ENCODE measurements at regions not wholly inside any gene's neighbourhood (a gene's known extent, or its start where the extent isn't known, plus 50 kb on each side); places are given as distances from the start of the nearest gene placed in this dataset.
A peak's percentile ranks its signal among the peaks of the same experiment; 100 is the strongest.

DNA sequence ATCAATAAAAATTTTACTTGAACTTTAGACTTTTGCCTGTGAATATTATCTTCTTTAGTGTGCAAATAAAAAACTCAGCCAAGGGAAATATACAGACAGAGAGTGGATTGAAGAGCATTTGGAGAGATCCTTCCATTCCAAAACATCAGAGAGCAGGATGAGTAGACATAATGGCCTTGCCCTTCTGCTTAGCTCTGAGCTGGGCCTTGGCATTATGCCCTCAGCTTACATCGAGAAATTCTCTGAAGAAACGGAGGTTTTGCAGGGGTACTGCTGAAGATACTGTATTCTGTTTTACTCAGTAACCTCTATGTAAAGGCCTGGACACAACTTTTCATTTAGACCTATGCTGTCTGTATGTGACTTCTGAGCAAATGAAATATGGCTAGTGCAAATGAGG, 317.4 kb downstream of the STIM2 start:
- Histone ChIP-seq H3K27ac (ENCODE audit: low read depth in 2 of 2, low read length in 2 of 2) (no peak overlapping the region), H3K27me3 (ENCODE audit: control insufficient read depth, insufficient read depth, low read length) (no peaks in the 10 kb centered on the region), H3K9ac (ENCODE audit: low read length in 3 of 3) (no peak overlapping the region), H3K4me3 (ENCODE audit: low read length in 3 of 3) (no peak overlapping the region), H3K36me3 (ENCODE audit: control insufficient read depth in 2 of 3, insufficient read depth in 3 of 3, low read length in 3 of 3) (no peaks in the 10 kb centered on the region), H3K4me1 (ENCODE audit: control insufficient read depth in 2 of 3, insufficient read depth in 2 of 3, low read depth in 1 of 3, low read length in 3 of 3) (no peaks in the 10 kb centered on the region), H3K9me3 (ENCODE audit: control insufficient read depth in 2 of 3, insufficient read depth in 1 of 3, low read length in 3 of 3) (no peaks in the 10 kb centered on the region)
- FAIRE-seq (no peak), DNase-seq (no peak)
- intact Hi-C loops (cut with DNase I): no loop called here
- TF ChIP-seq, protein P1, sequence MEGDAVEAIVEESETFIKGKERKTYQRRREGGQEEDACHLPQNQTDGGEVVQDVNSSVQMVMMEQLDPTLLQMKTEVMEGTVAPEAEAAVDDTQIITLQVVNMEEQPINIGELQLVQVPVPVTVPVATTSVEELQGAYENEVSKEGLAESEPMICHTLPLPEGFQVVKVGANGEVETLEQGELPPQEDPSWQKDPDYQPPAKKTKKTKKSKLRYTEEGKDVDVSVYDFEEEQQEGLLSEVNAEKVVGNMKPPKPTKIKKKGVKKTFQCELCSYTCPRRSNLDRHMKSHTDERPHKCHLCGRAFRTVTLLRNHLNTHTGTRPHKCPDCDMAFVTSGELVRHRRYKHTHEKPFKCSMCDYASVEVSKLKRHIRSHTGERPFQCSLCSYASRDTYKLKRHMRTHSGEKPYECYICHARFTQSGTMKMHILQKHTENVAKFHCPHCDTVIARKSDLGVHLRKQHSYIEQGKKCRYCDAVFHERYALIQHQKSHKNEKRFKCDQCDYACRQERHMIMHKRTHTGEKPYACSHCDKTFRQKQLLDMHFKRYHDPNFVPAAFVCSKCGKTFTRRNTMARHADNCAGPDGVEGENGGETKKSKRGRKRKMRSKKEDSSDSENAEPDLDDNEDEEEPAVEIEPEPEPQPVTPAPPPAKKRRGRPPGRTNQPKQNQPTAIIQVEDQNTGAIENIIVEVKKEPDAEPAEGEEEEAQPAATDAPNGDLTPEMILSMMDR (IDR thresholded peaks at IDR 0.05; ENCODE audit: borderline replicate concordance, extremely low read depth, insufficient read depth): no peak

- TF ChIP-seq, protein P1 (IDR thresholded peaks at IDR 0.05; ENCODE audit: borderline replicate concordance, extremely low read depth, insufficient read depth): no peak
- DNase-seq (peak in 1 of 5 donors; percentile 14), FAIRE-seq (no peak)
- Histone ChIP-seq H3K27ac (ENCODE audit: low read depth in 2 of 2, low read length in 2 of 2) (no peak overlapping the region), H3K27me3 (ENCODE audit: control insufficient read depth, insufficient read depth, low read length) (no peaks in the 10 kb centered on the region), H3K36me3 (ENCODE audit: control insufficient read depth in 2 of 3, insufficient read depth in 3 of 3, low read length in 3 of 3) (no peaks in the 10 kb centered on the region), H3K4me3 (ENCODE audit: low read length in 3 of 3) (no peak overlapping the region), H3K9me3 (ENCODE audit: control insufficient read depth in 2 of 3, insufficient read depth in 1 of 3, low read length in 3 of 3) (no peaks in the 10 kb centered on the region), H3K9ac (ENCODE audit: low read length in 3 of 3) (no peak overlapping the region), H3K4me1 (ENCODE audit: control insufficient read depth in 2 of 3, insufficient read depth in 2 of 3, low read depth in 1 of 3, low read length in 3 of 3) (no peaks in the 10 kb centered on the region)
- intact Hi-C loops (cut with DNase I): no loop called here
These were observed 321.1 kb downstream of the STIM2 start for GRCh38 chr4:27181693-27182092.

- H3K9ac ChIP-seq (ENCODE audit: low read length in 3 of 3): no peak overlapping the region
- intact Hi-C loops (cut with DNase I): no loop called here
- no peak for DNase-seq
- no peak overlapping the region for H3K27ac ChIP-seq (ENCODE audit: low read depth in 2 of 2, low read length in 2 of 2)
- no peak overlapping the region for H3K4me3 ChIP-seq (ENCODE audit: low read length in 3 of 3)
- H3K27me3 ChIP-seq (ENCODE audit: control insufficient read depth, insufficient read depth, low read length): no peaks in the 10 kb centered on the region
- TF ChIP-seq, protein P1 (IDR thresholded peaks at IDR 0.05; ENCODE audit: borderline replicate concordance, extremely low read depth, insufficient read depth): no peak
- no peak for FAIRE-seq
- no peaks in the 10 kb centered on the region for H3K9me3 ChIP-seq (ENCODE audit: control insufficient read depth in 2 of 3, insufficient read depth in 1 of 3, low read length in 3 of 3)
- no peaks in the 10 kb centered on the region for H3K36me3 ChIP-seq (ENCODE audit: control insufficient read depth in 2 of 3, insufficient read depth in 3 of 3, low read length in 3 of 3)
- H3K4me1 ChIP-seq (ENCODE audit: control insufficient read depth in 2 of 3, insufficient read depth in 2 of 3, low read depth in 1 of 3, low read length in 3 of 3): no peaks in the 10 kb centered on the region
These were observed 321.6 kb downstream of the STIM2 start for GRCh38 chr4:27182211-27182610.

- intact Hi-C loops (cut with DNase I): no loop called here
- FAIRE-seq (no peak), DNase-seq (no peak)
- Histone ChIP-seq H3K4me1 (ENCODE audit: control insufficient read depth in 2 of 3, insufficient read depth in 2 of 3, low read depth in 1 of 3, low read length in 3 of 3) (no peaks in the 10 kb centered on the region), H3K4me3 (ENCODE audit: low read length in 3 of 3) (no peak overlapping the region), H3K9me3 (ENCODE audit: control insufficient read depth in 2 of 3, insufficient read depth in 1 of 3, low read length in 3 of 3) (no peaks in the 10 kb centered on the region), H3K27me3 (ENCODE audit: control insufficient read depth, insufficient read depth, low read length) (no peaks in the 10 kb centered on the region), H3K9ac (ENCODE audit: low read length in 3 of 3) (no peak overlapping the region), H3K36me3 (ENCODE audit: control insufficient read depth in 2 of 3, insufficient read depth in 3 of 3, low read length in 3 of 3) (no peaks in the 10 kb centered on the region), H3K27ac (ENCODE audit: low read depth in 2 of 2, low read length in 2 of 2) (no peak overlapping the region)
- TF ChIP-seq, protein P1 (IDR thresholded peaks at IDR 0.05; ENCODE audit: borderline replicate concordance, extremely low read depth, insufficient read depth): no peak
These were observed 324.0 kb downstream of the STIM2 start for GRCh38 chr4:27184508-27185155.
